H9 (cell line): ENCODE measurements at regions not wholly inside any gene's neighbourhood (a gene's known extent, or its start where the extent isn't known, plus 50 kb on each side); places are given as distances from the start of the nearest gene placed in this dataset.

ENCODE experiments used
- DNase-seq: peaks from one replicate; pipeline ENCODE4 v3.0.0-alpha.2; 2017
- H2AFZ ChIP-seq: one replicate; pipeline ENCODE4 v1.6.1; 2013; ENCODE audit warnings: mild to moderate bottlenecking, low read length, control low read depth, moderate library complexity
- H2AK5ac ChIP-seq: 2 replicates; pipeline ENCODE4 v1.6.1; 2013; ENCODE audit warnings: low read length, control low read depth, mixed read lengths; ENCODE audit not compliant: insufficient read length
- H2BK120ac ChIP-seq: one replicate; pipeline ENCODE4 v1.6.1; 2013; ENCODE audit warnings: low read depth, mild to moderate bottlenecking, low read length, control low read depth, inconsistent platforms; ENCODE audit not compliant: poor library complexity, severe bottlenecking
- H2BK12ac ChIP-seq: 2 replicates; pipeline ENCODE4 v1.6.1; 2013; ENCODE audit warnings: low read length, control low read depth, mixed read lengths, low read depth; ENCODE audit not compliant: insufficient read length
- H2BK15ac ChIP-seq: 2 replicates; pipeline ENCODE4 v1.6.1; 2013; ENCODE audit warnings: low read depth, low read length, control low read depth
- H2BK20ac ChIP-seq: one replicate; pipeline ENCODE4 v1.6.1; 2013; ENCODE audit warnings: low read depth, mild to moderate bottlenecking, low read length, control low read depth, inconsistent platforms; ENCODE audit not compliant: poor library complexity, severe bottlenecking
- H2BK5ac ChIP-seq: 2 replicates; pipeline ENCODE4 v1.6.1; 2013; ENCODE audit warnings: low read length, control low read depth, mixed read lengths; ENCODE audit not compliant: insufficient read length
- H3K14ac ChIP-seq: 2 replicates; pipeline ENCODE4 v1.6.1; 2013; ENCODE audit warnings: low read length, control low read depth; ENCODE audit not compliant: insufficient read depth
- H3K18ac ChIP-seq: 2 replicates; pipeline ENCODE4 v1.6.1; 2013; ENCODE audit warnings: low read depth, mild to moderate bottlenecking, mixed read lengths, low read length, control low read depth; ENCODE audit not compliant: insufficient read length
- H3K23ac ChIP-seq: 2 replicates; pipeline ENCODE4 v1.6.1; 2013; ENCODE audit warnings: low read length, control low read depth, mixed read lengths, low read depth; ENCODE audit not compliant: insufficient read length
- H3K23me2 ChIP-seq: 2 replicates; pipeline ENCODE4 v1.6.1; 2013; ENCODE audit warnings: low read depth, mild to moderate bottlenecking, mixed read lengths, low read length, control low read depth; ENCODE audit not compliant: insufficient read length, poor library complexity, severe bottlenecking
- H3K27ac ChIP-seq: 2 replicates; pipeline ENCODE4 v1.5.1; 2013; ENCODE audit warnings: low read length, control low read depth, mixed read lengths, low read depth; ENCODE audit not compliant: insufficient read length
- H3K27me3 ChIP-seq: 2 replicates; pipeline ENCODE4 v1.6.1; 2013; ENCODE audit warnings: low read length, control low read depth, inconsistent platforms; ENCODE audit not compliant: insufficient read depth
- H3K4ac ChIP-seq: 2 replicates; pipeline ENCODE4 v1.6.1; 2013; ENCODE audit warnings: low read depth, mild to moderate bottlenecking, control low read depth, inconsistent platforms, low read length, moderate library complexity
- H3K4me1 ChIP-seq: 2 replicates; pipeline ENCODE4 v1.6.1; 2013; ENCODE audit warnings: low read length, control low read depth, inconsistent platforms; ENCODE audit not compliant: insufficient read depth
- H3K4me2 ChIP-seq: 2 replicates; pipeline ENCODE4 v1.6.1; 2013; ENCODE audit warnings: low read length, control low read depth, mixed read lengths; ENCODE audit not compliant: insufficient read length, insufficient read depth
- H3K56ac ChIP-seq: 2 replicates; pipeline ENCODE4 v1.6.1; 2013; ENCODE audit warnings: low read depth, mild to moderate bottlenecking, mixed read lengths, low read length, control low read depth; ENCODE audit not compliant: insufficient read length
- H3K79me1 ChIP-seq: 2 replicates; pipeline ENCODE4 v1.6.1; 2013; ENCODE audit warnings: low read depth, mild to moderate bottlenecking, moderate library complexity, low read length, control low read depth, inconsistent platforms; ENCODE audit not compliant: insufficient read depth, poor library complexity, severe bottlenecking
- H3K79me2 ChIP-seq: 2 replicates; pipeline ENCODE4 v1.6.1; 2013; ENCODE audit warnings: low read length, control low read depth, inconsistent platforms; ENCODE audit not compliant: insufficient read depth
- H3K9ac ChIP-seq: 2 replicates; pipeline ENCODE4 v1.6.1; 2013; ENCODE audit warnings: low read length, control low read depth, mixed read lengths; ENCODE audit not compliant: insufficient read length; ENCODE audit errors: extremely low read depth
- H3K9me3 ChIP-seq: one replicate; pipeline ENCODE4 v1.6.1; 2013; ENCODE audit warnings: low read depth, low read length, inconsistent platforms; ENCODE audit not compliant: control insufficient read depth
- H3T11ph ChIP-seq: one replicate; pipeline ENCODE4 v1.6.1; 2013; ENCODE audit warnings: mild to moderate bottlenecking, low read length, control low read depth, inconsistent platforms
- H4K20me1 ChIP-seq: one replicate; pipeline ENCODE4 v1.6.1; 2013; ENCODE audit not compliant: control insufficient read depth, insufficient read length, insufficient read depth
- H4K5ac ChIP-seq: 2 replicates; pipeline ENCODE4 v1.6.1; 2013; ENCODE audit warnings: low read depth, mild to moderate bottlenecking, mixed read lengths, low read length, control low read depth; ENCODE audit not compliant: insufficient read length
- H4K8ac ChIP-seq: replicated peaks from 2 replicates; pipeline ENCODE4 v1.6.1; 2013; ENCODE audit warnings: low read length, control low read depth, mixed read lengths, low read depth; ENCODE audit not compliant: insufficient read length
- H4K91ac ChIP-seq: 2 replicates; pipeline ENCODE4 v1.6.1; 2013; ENCODE audit warnings: low read depth, mild to moderate bottlenecking, moderate library complexity, mixed read lengths, low read length, control low read depth; ENCODE audit not compliant: insufficient read length
- H3K27ac Mint-ChIP-seq, 3 experiments: 2 replicates in 2 of 3; 3 replicates in 1 of 3; pipeline ENCODE4 v1.8.0; 2020 to 2021; ENCODE audit warnings: mixed read lengths in 3 of 3, mild to moderate bottlenecking in 1 of 3, moderate library complexity in 1 of 3
- H3K27me3 Mint-ChIP-seq: 2 replicates; pipeline ENCODE4 v1.8.0; 2021; ENCODE audit warnings: low read depth, mild to moderate bottlenecking, moderate library complexity, mixed read lengths
- H3K36me3 Mint-ChIP-seq, 3 experiments: 2 replicates in 2 of 3; 3 replicates in 1 of 3; pipeline ENCODE4 v1.8.0; 2020 to 2021; ENCODE audit warnings: low read depth in 3 of 3, mixed read lengths in 3 of 3; ENCODE audit not compliant: insufficient read depth in 1 of 3
- H3K4me1 Mint-ChIP-seq, 2 experiments: 2 replicates each; pipeline ENCODE4 v1.8.0; 2020; ENCODE audit warnings: mixed read lengths in 2 of 2
- H3K4me3 Mint-ChIP-seq, 2 experiments: 2 replicates in 1 of 2; 3 replicates in 1 of 2; pipeline ENCODE4 v1.8.0; 2020 to 2021; ENCODE audit warnings: mild to moderate bottlenecking in 2 of 2, mixed read lengths in 2 of 2, moderate library complexity in 1 of 2
- H3K9me3 Mint-ChIP-seq, 2 experiments: 2 replicates in 1 of 2; 3 replicates in 1 of 2; pipeline ENCODE4 v1.8.0; 2020; ENCODE audit warnings: mild to moderate bottlenecking in 2 of 2, mixed read lengths in 2 of 2, moderate library complexity in 1 of 2
- CTCF ChIP-seq: fragments of 200-600 bp; sonication (generic); conservative IDR thresholded peaks from 3 replicates; pipeline ENCODE4 v1.8.0; 2021; ENCODE audit warnings: antibody characterized with exemption, mild to moderate bottlenecking
- WGBS: extraction: QIAGEN DNeasy Blood & Tissue Kit; methylation state at CpG from one replicate; pipeline ENCODE4 v1.1.7; 2013; ENCODE audit warnings: missing lambda C conversion rate, low lambda C conversion rate, mixed read lengths; ENCODE audit not compliant: insufficient read length; ENCODE audit errors: extremely low coverage; 5-methylcytosine and 5-hydroxymethylcytosine counted together

- Histone ChIP-seq H2AK5ac (no peak overlapping the region), H2BK12ac (no peak overlapping the region), H4K8ac (no peak overlapping the region), H3K79me1 (no peaks in the 10 kb centered on the region), H2BK120ac (no peak overlapping the region), H3K23ac (no peak overlapping the region), H2BK20ac (no peak overlapping the region), H3K18ac (no peak overlapping the region), H3K4me2 (no peak overlapping the region), H3K79me2 (no peaks in the 10 kb centered on the region), H3K14ac (no peak overlapping the region), H3K23me2 (no peaks in the 10 kb centered on the region), H3K56ac (no peak overlapping the region), H2BK15ac (no peak overlapping the region), H3T11ph (no peak overlapping the region), H3K27ac (no peak overlapping the region), H2AFZ (no peak overlapping the region), H2BK5ac (no peak overlapping the region), H3K4me1 (no peaks in the 10 kb centered on the region), H3K4ac (no peak overlapping the region), H4K5ac (no peak overlapping the region), H3K27me3 (no peaks in the 10 kb centered on the region), H3K9me3 (no peaks in the 10 kb centered on the region), H4K20me1 (no peaks in the 10 kb centered on the region), H3K9ac (no peak overlapping the region), H4K91ac (no peak overlapping the region)
- H3K36me3 Mint-ChIP-seq, result no peaks in the 10 kb centered on the region
- no CpG with 5 or more reads among the region's 2 CpGs for WGBS
- H3K27me3 Mint-ChIP-seq, result no peaks in the 10 kb centered on the region
- no peak overlapping the region for H3K27ac Mint-ChIP-seq
- no peak for TF ChIP-seq CTCF
- no peaks in the 10 kb centered on the region for H3K4me1 Mint-ChIP-seq
- DNase-seq, result no peak
- no peak overlapping the region for H3K4me3 Mint-ChIP-seq
- peaks cover 0 to 2% of the 10 kb centered on the region in 2 experiments; a peak in 1 of 5 replicates for H3K9me3 Mint-ChIP-seq
Measured at GRCh38 chr7:90061077-90061476, 93.2 kb upstream of the STEAP1 start.
